ENCODE measurements at regions not wholly inside any gene's neighbourhood (a gene's known extent, or its start where the extent isn't known, plus 50 kb on each side); places are given as distances from the start of the nearest gene placed in this dataset.

GRCh38 chr2:217060951-217061547, 201.2 kb upstream of the TNP1 start:
- no peak overlapping the region for H3K27ac ChIP-seq
- TF ChIP-seq CTCF (conservative IDR thresholded peaks at IDR 0.05), result no peak

- H3K27ac ChIP-seq, result no peak overlapping the region
- TF ChIP-seq CTCF (conservative IDR thresholded peaks at IDR 0.05), result no peak
Measured at GRCh38 chr2:217060516-217060915, 200.7 kb upstream of the TNP1 start.

- no peak overlapping the region for H3K27ac ChIP-seq
- no peak for TF ChIP-seq CTCF (conservative IDR thresholded peaks at IDR 0.05)
Measured at GRCh38 chr2:217058791-217059755, 199.2 kb upstream of the TNP1 start.

GRCh38 chr2:217057773-217058172, 197.9 kb upstream of the TNP1 start:
- no peak overlapping the region for H3K27ac ChIP-seq
- TF ChIP-seq CTCF (conservative IDR thresholded peaks at IDR 0.05), result no peak

- no peak overlapping the region for H3K27ac ChIP-seq
- no peak for TF ChIP-seq CTCF (conservative IDR thresholded peaks at IDR 0.05)
Measured at GRCh38 chr2:217055624-217056023, 195.8 kb upstream of the TNP1 start.

GRCh38 chr2:217054791-217055190, 194.9 kb upstream of the TNP1 start:
- H3K27ac ChIP-seq, result no peak overlapping the region
- TF ChIP-seq CTCF (conservative IDR thresholded peaks at IDR 0.05), result no peak

GRCh38 chr2:217052856-217053577, 193.2 kb upstream of the TNP1 start:
- no peak overlapping the region for H3K27ac ChIP-seq
- TF ChIP-seq CTCF (conservative IDR thresholded peaks at IDR 0.05), result no peak
